ENCODE measurements at regions not wholly inside any gene's neighbourhood (a gene's known extent, or its start where the extent isn't known, plus 50 kb on each side); places are given as distances from the start of the nearest gene placed in this dataset.

- TF ChIP-seq POLR2A (IDR thresholded peaks at IDR 0.05), result no peak
- TF ChIP-seq, protein P1, sequence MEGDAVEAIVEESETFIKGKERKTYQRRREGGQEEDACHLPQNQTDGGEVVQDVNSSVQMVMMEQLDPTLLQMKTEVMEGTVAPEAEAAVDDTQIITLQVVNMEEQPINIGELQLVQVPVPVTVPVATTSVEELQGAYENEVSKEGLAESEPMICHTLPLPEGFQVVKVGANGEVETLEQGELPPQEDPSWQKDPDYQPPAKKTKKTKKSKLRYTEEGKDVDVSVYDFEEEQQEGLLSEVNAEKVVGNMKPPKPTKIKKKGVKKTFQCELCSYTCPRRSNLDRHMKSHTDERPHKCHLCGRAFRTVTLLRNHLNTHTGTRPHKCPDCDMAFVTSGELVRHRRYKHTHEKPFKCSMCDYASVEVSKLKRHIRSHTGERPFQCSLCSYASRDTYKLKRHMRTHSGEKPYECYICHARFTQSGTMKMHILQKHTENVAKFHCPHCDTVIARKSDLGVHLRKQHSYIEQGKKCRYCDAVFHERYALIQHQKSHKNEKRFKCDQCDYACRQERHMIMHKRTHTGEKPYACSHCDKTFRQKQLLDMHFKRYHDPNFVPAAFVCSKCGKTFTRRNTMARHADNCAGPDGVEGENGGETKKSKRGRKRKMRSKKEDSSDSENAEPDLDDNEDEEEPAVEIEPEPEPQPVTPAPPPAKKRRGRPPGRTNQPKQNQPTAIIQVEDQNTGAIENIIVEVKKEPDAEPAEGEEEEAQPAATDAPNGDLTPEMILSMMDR (IDR thresholded peaks at IDR 0.05), result no peak
Measured at GRCh38 chr10:123478116-123478515, 188.0 kb upstream of the GPR26 start.

All from lower leg skin (tissue), 3 donors.